K562 (cell line): ENCODE measurements at regions not wholly inside any gene's neighbourhood (a gene's known extent, or its start where the extent isn't known, plus 50 kb on each side); places are given as distances from the start of the nearest gene placed in this dataset.

Source experiments
- HNRNPK ChIP-seq: fragments of 200-400 bp; formaldehyde crosslinking; IDR thresholded peaks from one replicate; pipeline ENCODE4 v1.6.1; 2018; ENCODE audit warnings: mild to moderate bottlenecking, low read depth, low read length; ENCODE audit not compliant: poor library complexity, severe bottlenecking
- NR2F6 ChIP-seq: fragments of 450-650 bp; formaldehyde crosslinking; IDR thresholded peaks from 2 replicates; pipeline ENCODE4 v1.4.0; 2020; ENCODE audit warnings: mild to moderate bottlenecking
- ZNF280B ChIP-seq: fragments of 250-450 bp; sonication (Bioruptor Pico); IDR thresholded peaks from 2 replicates; pipeline ENCODE4 v1.5.1; 2021; ENCODE audit warnings: mild to moderate bottlenecking

GRCh38 chr1:67883069-67883468 lies 49.8 kb upstream of the GNG12 start (continued):
- no peak for TF ChIP-seq ZNF280B (CRISPR knock-in tag)
- TF ChIP-seq HNRNPK: no peak
- no peak for TF ChIP-seq NR2F6 (CRISPR knock-in tag)
